Endothelial cell of umbilical vein (primary cell): ENCODE measurements at regions not wholly inside any gene's neighbourhood (a gene's known extent, or its start where the extent isn't known, plus 50 kb on each side); places are given as distances from the start of the nearest gene placed in this dataset.

Source experiments
- EZH2 ChIP-seq: IDR thresholded peaks from 2 replicates; pipeline ENCODE4 v1.6.1; 2012; ENCODE audit warnings: borderline replicate concordance, low read depth, mild to moderate bottlenecking, moderate library complexity, low read length, inconsistent platforms; ENCODE audit not compliant: severe bottlenecking
- POLR2A ChIP-seq: IDR thresholded peaks from 2 replicates; pipeline ENCODE4 v1.6.1; 2012; ENCODE audit warnings: low read depth, mild to moderate bottlenecking, control low read depth, low read length
- POLR2AphosphoS5 ChIP-seq: IDR thresholded peaks from 2 replicates; pipeline ENCODE4 v1.6.1; 2012; ENCODE audit warnings: low read depth, mild to moderate bottlenecking, control low read depth, low read length, moderate library complexity; ENCODE audit not compliant: insufficient read depth
- TF ChIP-seq, protein P1 (sequence below): IDR thresholded peaks from 2 replicates; pipeline ENCODE4 v1.6.1; 2011; ENCODE audit not compliant: insufficient read depth, insufficient read length
- TF ChIP-seq, protein P2 (sequence below), 2 donors: IDR thresholded peaks; 1 replicate in 1 of 2; 2 replicates in 1 of 2; pipeline ENCODE4 v1.5.1; 2011; ENCODE audit warnings: low read length in 2 of 2, mild to moderate bottlenecking in 2 of 2, moderate library complexity in 2 of 2, control low read depth in 1 of 2, inconsistent platforms in 1 of 2, low read depth in 1 of 2; ENCODE audit not compliant: insufficient read depth in 1 of 2; ENCODE audit errors: extremely low read depth in 1 of 2

DNA sequence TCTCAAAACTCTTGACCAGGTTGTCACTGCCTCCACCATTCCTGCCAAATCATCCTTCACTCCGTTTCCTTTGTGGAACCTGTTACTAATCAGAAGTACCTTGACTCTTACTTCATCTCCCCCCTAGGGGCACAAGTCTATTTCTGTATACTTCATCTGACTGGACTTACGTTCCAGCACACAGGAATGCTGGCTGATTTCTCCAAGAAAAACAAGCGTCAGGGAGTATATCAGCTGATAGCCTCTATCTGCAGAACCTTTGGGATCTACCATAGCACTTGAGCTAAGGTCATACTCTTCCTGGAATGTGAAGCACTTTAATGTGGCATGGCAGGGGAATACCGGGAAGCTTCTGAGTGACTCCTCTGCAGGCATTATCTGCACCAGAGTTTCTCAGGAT lies 178.1 kb upstream of the MOCS1 start:
- TF ChIP-seq POLR2AphosphoS5 = no peak
- TF ChIP-seq, protein P1, sequence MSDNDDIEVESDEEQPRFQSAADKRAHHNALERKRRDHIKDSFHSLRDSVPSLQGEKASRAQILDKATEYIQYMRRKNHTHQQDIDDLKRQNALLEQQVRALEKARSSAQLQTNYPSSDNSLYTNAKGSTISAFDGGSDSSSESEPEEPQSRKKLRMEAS = no peak
- TF ChIP-seq, protein P2, sequence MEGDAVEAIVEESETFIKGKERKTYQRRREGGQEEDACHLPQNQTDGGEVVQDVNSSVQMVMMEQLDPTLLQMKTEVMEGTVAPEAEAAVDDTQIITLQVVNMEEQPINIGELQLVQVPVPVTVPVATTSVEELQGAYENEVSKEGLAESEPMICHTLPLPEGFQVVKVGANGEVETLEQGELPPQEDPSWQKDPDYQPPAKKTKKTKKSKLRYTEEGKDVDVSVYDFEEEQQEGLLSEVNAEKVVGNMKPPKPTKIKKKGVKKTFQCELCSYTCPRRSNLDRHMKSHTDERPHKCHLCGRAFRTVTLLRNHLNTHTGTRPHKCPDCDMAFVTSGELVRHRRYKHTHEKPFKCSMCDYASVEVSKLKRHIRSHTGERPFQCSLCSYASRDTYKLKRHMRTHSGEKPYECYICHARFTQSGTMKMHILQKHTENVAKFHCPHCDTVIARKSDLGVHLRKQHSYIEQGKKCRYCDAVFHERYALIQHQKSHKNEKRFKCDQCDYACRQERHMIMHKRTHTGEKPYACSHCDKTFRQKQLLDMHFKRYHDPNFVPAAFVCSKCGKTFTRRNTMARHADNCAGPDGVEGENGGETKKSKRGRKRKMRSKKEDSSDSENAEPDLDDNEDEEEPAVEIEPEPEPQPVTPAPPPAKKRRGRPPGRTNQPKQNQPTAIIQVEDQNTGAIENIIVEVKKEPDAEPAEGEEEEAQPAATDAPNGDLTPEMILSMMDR (IDR thresholded peaks at IDR 0.05; ENCODE audit: extremely low read depth in 1 of 2, insufficient read depth in 1 of 2, low read depth in 1 of 2, low read length in 2 of 2) = no peak
- TF ChIP-seq POLR2A = no peak
- no peak for TF ChIP-seq EZH2
